IMR-90 (cell line): ENCODE measurements at regions not wholly inside any gene's neighbourhood (a gene's known extent, or its start where the extent isn't known, plus 50 kb on each side); places are given as distances from the start of the nearest gene placed in this dataset.

Experiments used
- ATAC-seq: fragments of 200-7000 bp; cut with Tn5 transposase; 2 replicates; pipeline ENCODE4 v1.9.1; 2020; ENCODE audit warnings: low read depth, mild to moderate bottlenecking, moderate library complexity
- BruUV-seq: library from RNA; stranded (reverse); fragments of 400-500 nt; replicated peaks from 2 replicates; lab custom pipeline; 2021; lab: Mats Ljungman, UMichigan
- CTCF ChIA-PET: fragments of 300-600 bp; formaldehyde crosslinking; extraction: SDS; loops from one replicate; lab custom pipeline; 2021; ENCODE audit warnings: antibody characterized with exemption; lab: Yijun Ruan, JAX
- POLR2A ChIA-PET: fragments of 300-600 bp; sonication (Branson Sonifier 250); formaldehyde crosslinking; loops from one replicate; lab custom pipeline; 2022; ENCODE audit warnings: antibody characterized with exemption; ENCODE audit not compliant: unreplicated experiment; lab: Charles Lee
- DNase-seq: peaks from one replicate; pipeline ENCODE4 v3.0.0; 2013
- H2AFZ ChIP-seq: replicated peaks from 2 replicates; pipeline ENCODE3; 2013; ENCODE audit warnings: low read length, mild to moderate bottlenecking; ENCODE audit not compliant: poor library complexity
- H2AK5ac ChIP-seq: 2 replicates; pipeline ENCODE4 v1.6.1; 2013; ENCODE audit warnings: low read depth, low read length, inconsistent platforms
- H2AK9ac ChIP-seq: replicated peaks from 2 replicates; pipeline ENCODE3; 2013; ENCODE audit warnings: mild to moderate bottlenecking, low read depth, low read length, moderate library complexity; ENCODE audit not compliant: poor library complexity
- H2BK120ac ChIP-seq: 2 replicates; pipeline ENCODE4 v1.6.1; 2013; ENCODE audit warnings: low read depth, low read length, inconsistent platforms
- H2BK15ac ChIP-seq: 3 replicates; pipeline ENCODE4 v1.6.1; 2013; ENCODE audit warnings: low read depth, low read length, inconsistent platforms
- H2BK20ac ChIP-seq: 2 replicates; pipeline ENCODE4 v1.6.1; 2013; ENCODE audit warnings: low read depth, mild to moderate bottlenecking, inconsistent platforms, low read length, moderate library complexity
- H2BK5ac ChIP-seq: 2 replicates; pipeline ENCODE4 v1.6.1; 2013; ENCODE audit warnings: mild to moderate bottlenecking, low read depth, low read length, inconsistent platforms; ENCODE audit not compliant: poor library complexity, severe bottlenecking
- H3K14ac ChIP-seq: replicated peaks from 2 replicates; pipeline ENCODE4 v1.6.1; 2013; ENCODE audit warnings: low read depth, low read length, inconsistent platforms
- H3K18ac ChIP-seq: 2 replicates; pipeline ENCODE4 v1.6.1; 2013; ENCODE audit warnings: low read depth, low read length, control low read depth
- H3K23ac ChIP-seq: 2 replicates; pipeline ENCODE4 v1.6.1; 2013; ENCODE audit warnings: low read depth, low read length, inconsistent platforms
- H3K27ac ChIP-seq: 2 replicates; pipeline ENCODE4 v1.5.1; 2013; ENCODE audit warnings: mild to moderate bottlenecking, control low read depth, low read length; ENCODE audit not compliant: insufficient read depth
- H3K27me3 ChIP-seq: 2 replicates; pipeline ENCODE4 v1.6.1; 2013; ENCODE audit warnings: low read length; ENCODE audit not compliant: control insufficient read depth, insufficient read depth
- H3K36me3 ChIP-seq: 2 replicates; pipeline ENCODE4 v1.6.1; 2013; ENCODE audit warnings: low read length, mixed read lengths; ENCODE audit not compliant: control insufficient read depth, insufficient read depth
- H3K4ac ChIP-seq: 2 replicates; pipeline ENCODE4 v1.6.1; 2013; ENCODE audit warnings: low read depth, low read length, inconsistent platforms
- H3K4me1 ChIP-seq: 2 replicates; pipeline ENCODE4 v1.6.1; 2013; ENCODE audit warnings: low read length, mixed read lengths; ENCODE audit not compliant: control insufficient read depth, insufficient read depth
- H3K4me2 ChIP-seq: 2 replicates; pipeline ENCODE4 v1.6.1; 2013; ENCODE audit warnings: low read depth, mild to moderate bottlenecking, control low read depth, low read length, moderate library complexity
- H3K4me3 ChIP-seq: 2 replicates; pipeline ENCODE4 v1.5.1; 2013; ENCODE audit warnings: low read depth, mild to moderate bottlenecking, control low read depth, low read length, moderate library complexity; ENCODE audit not compliant: insufficient read depth
- H3K56ac ChIP-seq: 2 replicates; pipeline ENCODE4 v1.6.1; 2013; ENCODE audit warnings: low read length, inconsistent platforms; ENCODE audit not compliant: insufficient read depth; ENCODE audit errors: extremely low read depth
- H3K79me1 ChIP-seq, 2 experiments: 2 replicates each; pipeline ENCODE4 v1.6.1; 2013; ENCODE audit warnings: low read length in 2 of 2, inconsistent platforms in 1 of 2, low read depth in 1 of 2
- H3K9ac ChIP-seq: 2 replicates; pipeline ENCODE4 v1.6.1; 2013; ENCODE audit warnings: low read depth, low read length, control low read depth
- H3K9me1 ChIP-seq: 2 replicates; pipeline ENCODE4 v1.6.1; 2013; ENCODE audit warnings: low read length, inconsistent platforms; ENCODE audit not compliant: insufficient read depth
- H3K9me3 ChIP-seq: 2 replicates; pipeline ENCODE4 v1.6.1; 2013; ENCODE audit warnings: low read length; ENCODE audit not compliant: control insufficient read depth, insufficient read depth
- H4K20me1 ChIP-seq: 2 replicates; pipeline ENCODE4 v1.6.1; 2013; ENCODE audit warnings: low read length, inconsistent platforms; ENCODE audit not compliant: insufficient read depth
- H4K5ac ChIP-seq: 2 replicates; pipeline ENCODE4 v1.6.1; 2013; ENCODE audit warnings: mild to moderate bottlenecking, low read depth, low read length, control low read depth
- H4K8ac ChIP-seq, 2 experiments: 2 replicates each; pipeline ENCODE4 v1.6.1; 2013; ENCODE audit warnings: low read depth in 2 of 2, low read length in 2 of 2, control low read depth in 1 of 2, inconsistent platforms in 1 of 2
- H4K91ac ChIP-seq: 2 replicates; pipeline ENCODE4 v1.6.1; 2013; ENCODE audit warnings: low read depth, low read length, inconsistent platforms; ENCODE audit not compliant: insufficient read depth
- CTCF ChIP-seq: conservative IDR thresholded peaks from 2 replicates; pipeline ENCODE4 v1.5.1; 2012; ENCODE audit warnings: mild to moderate bottlenecking, low read depth, low read length, improper control_type of control experiment
- USF2 ChIP-seq: fragments of 150-350 bp; IDR thresholded peaks from 2 replicates; pipeline ENCODE4 v1.6.1; 2017; ENCODE audit warnings: mild to moderate bottlenecking, antibody characterized with exemption, low read length, low read depth
- WGBS, 2 experiments: methylation state at CpG; one replicate each; pipeline versions ENCODE4 v1.1.5 to v1.1.7; 2013; ENCODE audit warnings: missing lambda C conversion rate in 2 of 2; ENCODE audit not compliant: insufficient read length in 1 of 2; ENCODE audit errors: extremely low coverage in 2 of 2; 5-methylcytosine and 5-hydroxymethylcytosine counted together
- dilution Hi-C: fragments of 300-500 bp; cut with HindIII; formaldehyde crosslinking; loops from one replicate; pipeline ENCODE4 v1.14.3; 2018; ENCODE audit warnings: low sequenced_read_pairs; ENCODE audit not compliant: unreplicated experiment
- in situ Hi-C: fragments of 300-500 bp; cut with MboI; formaldehyde crosslinking; loops from 3 replicates; pipeline ENCODE4 v1.14.3; 2019; ENCODE audit warnings: low sequenced_read_pairs, inconsistent platforms, mixed read lengths
- intact Hi-C: fragments of 100-400 bp; cut with micrococcal nuclease; formaldehyde crosslinking; loops from 2 replicates; pipeline ENCODE4 v1.10.0; 2022

DNA sequence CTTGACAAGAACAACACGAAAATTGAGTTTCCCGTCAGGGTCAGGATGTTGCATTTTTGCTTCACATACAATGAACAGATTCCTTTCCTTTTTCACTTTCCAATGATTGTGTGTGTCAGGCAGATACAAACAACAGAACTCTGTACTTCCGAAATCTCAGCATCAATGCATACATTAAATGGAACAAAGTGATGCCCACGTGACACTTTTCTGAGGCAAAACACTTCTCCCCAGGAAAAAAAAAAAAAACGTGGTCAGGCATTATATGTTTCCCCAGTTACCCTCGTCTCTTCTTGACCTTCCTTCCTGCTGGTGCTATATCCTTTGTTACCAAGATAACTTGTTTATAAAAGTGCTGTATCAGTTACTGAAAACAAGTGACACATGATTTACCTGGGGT is 181.8 kb downstream of the ZNF281 start:
- H3K4me1 ChIP-seq, result peaks cover 11% of the 10 kb centered on the region
- H2BK120ac ChIP-seq, result no peak overlapping the region
- intact Hi-C loops, result no loop called here
- peak overlapping the region; percentile 3; the same call in 1 of the 2 replicates for H3K14ac ChIP-seq
- no peak overlapping the region for H2AK5ac ChIP-seq
- ChIA-PET CTCF (no interaction called here), POLR2A (no interaction called here)
- no peaks in the 10 kb centered on the region for H3K36me3 ChIP-seq
- peak overlapping the region; percentile 3; the same call in 1 of the 2 replicates for H3K4ac ChIP-seq
- H3K79me1 ChIP-seq, result no peaks in the 10 kb centered on the region
- no peak for DNase-seq
- no peak overlapping the region for H3K9ac ChIP-seq
- no peak overlapping the region for H4K91ac ChIP-seq
- no peaks in the 10 kb centered on the region for H3K27me3 ChIP-seq
- TF ChIP-seq CTCF (no peak), USF2 (peak; percentile 42; the same call in 1 of the 2 replicates)
- H3K9me3 ChIP-seq, result no peaks in the 10 kb centered on the region
- in situ Hi-C loops, result no loop called here
- ATAC-seq, result no peak
- H3K23ac ChIP-seq, result no peak overlapping the region
- peak overlapping the region in 1 of 2 experiments; percentile 11; a peak in 1 of 4 replicates for H4K8ac ChIP-seq
- no peak overlapping the region for H3K56ac ChIP-seq
- no peak overlapping the region for H2AK9ac ChIP-seq
- H2BK15ac ChIP-seq, result 0 out of 3 replicates have a peak overlapping the region, but pooled peaks have one; percentile 8
- no peak overlapping the region for H3K27ac ChIP-seq
- H3K4me3 ChIP-seq, result no peak overlapping the region
- H3K9me1 ChIP-seq, result no peaks in the 10 kb centered on the region
- no peak overlapping the region for H2AFZ ChIP-seq
- no TSS peak for BruUV-seq
- no peak overlapping the region; the same call in 1 of the 2 replicates for H4K5ac ChIP-seq
- H3K18ac ChIP-seq, result peak overlapping the region; percentile 60; the same call in 1 of the 2 replicates
- H2BK5ac ChIP-seq, result peak overlapping the region; percentile 20
- peak overlapping the region; percentile 12; the same call in 1 of the 2 replicates for H2BK20ac ChIP-seq
- 60% methylated on average over 1 of the region's 6 CpGs; no CpG with 5 or more reads in 1 of the 2 experiments for WGBS, 2 experiments
- dilution Hi-C loops, result no loop called here
- H4K20me1 ChIP-seq, result no peaks in the 10 kb centered on the region
- peak overlapping the region; percentile 6; the same call in 1 of the 2 replicates for H3K4me2 ChIP-seq
